ENCODE measurements at regions not wholly inside any gene's neighbourhood (a gene's known extent, or its start where the extent isn't known, plus 50 kb on each side); places are given as distances from the start of the nearest gene placed in this dataset.
A peak's percentile ranks its signal among the peaks of the same experiment; 100 is the strongest.

- DNase-seq = no peak
- WGBS, 2 donors = 24 to 44% methylated on average over 3 to 6 of the region's 6 CpGs
- H3K4me1 ChIP-seq = peaks cover 24% of the 10 kb centered on the region
Measured at GRCh38 chrX:134732676-134733075, 64.3 kb downstream of the PABIR2 start.

GRCh38 chrX:134732152-134732551, 64.9 kb downstream of the PABIR2 start:
- TF ChIP-seq POLR2A (IDR thresholded peaks at IDR 0.05) (no peak), CTCF (IDR thresholded peaks at IDR 0.05) (no peak)
- Histone ChIP-seq H3K27me3 (no peaks in the 10 kb centered on the region), H3K9me3 (no peaks in the 10 kb centered on the region), H3K36me3 (ENCODE audit: low read depth, missing control alignments) (no peaks in the 10 kb centered on the region), H3K27ac (no peak overlapping the region), H3K4me1 (peaks cover 24% of the 10 kb centered on the region), H3K4me3 (no peak overlapping the region)
- intact Hi-C loops (cut with DNase I; ENCODE audit: low total_unique reads) = no loop called here
- peak; percentile 50 for DNase-seq
- WGBS, 2 donors = 41 to 47% methylated on average over 2 to 3 of the region's 3 CpGs

More at GRCh38 chrX:134732676-134733075, 64.3 kb downstream of the PABIR2 start:
- TF ChIP-seq CTCF (IDR thresholded peaks at IDR 0.05) (no peak), POLR2A (IDR thresholded peaks at IDR 0.05) (no peak)
- intact Hi-C loops (cut with DNase I; ENCODE audit: low total_unique reads) = no loop called here
- Histone ChIP-seq H3K36me3 (ENCODE audit: low read depth, missing control alignments) (no peaks in the 10 kb centered on the region), H3K27me3 (no peaks in the 10 kb centered on the region), H3K9me3 (no peaks in the 10 kb centered on the region), H3K27ac (peak overlapping the region in 1 of 2 donors; percentile 55), H3K4me3 (no peak overlapping the region)

DNA sequence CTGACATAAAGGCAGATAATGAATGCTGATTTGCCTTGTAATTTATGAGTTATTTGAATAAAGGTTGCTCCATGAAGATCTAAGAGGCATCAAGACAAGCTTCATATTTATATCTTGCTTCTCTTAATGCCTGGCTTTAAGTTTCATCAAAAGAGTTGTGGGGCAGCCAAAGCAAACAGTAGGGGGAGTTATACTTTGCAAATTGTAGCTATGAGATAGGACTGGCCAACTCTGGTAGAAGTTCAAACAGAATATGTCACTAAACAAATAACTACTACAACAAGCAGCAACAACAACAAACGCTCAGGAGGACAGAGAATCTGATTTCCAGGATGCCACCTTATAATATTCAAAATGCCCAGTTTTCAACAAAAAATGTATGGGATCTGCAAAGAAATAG, 69.1 kb upstream of the PLAC1 start:
- 50 to 86% methylated on average over 1 of the region's 1 CpG for WGBS, 2 donors
- Histone ChIP-seq H3K36me3 (ENCODE audit: low read depth, missing control alignments) (no peaks in the 10 kb centered on the region), H3K27ac (no peak overlapping the region), H3K4me1 (no peaks in the 10 kb centered on the region), H3K4me3 (no peak overlapping the region), H3K27me3 (no peaks in the 10 kb centered on the region), H3K9me3 (no peaks in the 10 kb centered on the region)
- DNase-seq = no peak
- no peak for TF ChIP-seq POLR2A (IDR thresholded peaks at IDR 0.05)
- intact Hi-C loops (cut with DNase I; ENCODE audit: low total_unique reads) = no loop called here

GRCh38 chrX:134725103-134725690, 66.9 kb upstream of the PLAC1 start:
- Histone ChIP-seq H3K27ac (no peak overlapping the region), H3K27me3 (no peaks in the 10 kb centered on the region), H3K9me3 (no peaks in the 10 kb centered on the region), H3K4me1 (no peaks in the 10 kb centered on the region), H3K4me3 (no peak overlapping the region), H3K36me3 (ENCODE audit: low read depth, missing control alignments) (no peaks in the 10 kb centered on the region)
- TF ChIP-seq CTCF (IDR thresholded peaks at IDR 0.05) (no peak), POLR2A (IDR thresholded peaks at IDR 0.05) (no peak)
- 91 to 95% methylated on average over 3 to 4 of the region's 4 CpGs for WGBS, 2 donors
- no peak for DNase-seq
- intact Hi-C loops (cut with DNase I; ENCODE audit: low total_unique reads) = no loop called here

DNA sequence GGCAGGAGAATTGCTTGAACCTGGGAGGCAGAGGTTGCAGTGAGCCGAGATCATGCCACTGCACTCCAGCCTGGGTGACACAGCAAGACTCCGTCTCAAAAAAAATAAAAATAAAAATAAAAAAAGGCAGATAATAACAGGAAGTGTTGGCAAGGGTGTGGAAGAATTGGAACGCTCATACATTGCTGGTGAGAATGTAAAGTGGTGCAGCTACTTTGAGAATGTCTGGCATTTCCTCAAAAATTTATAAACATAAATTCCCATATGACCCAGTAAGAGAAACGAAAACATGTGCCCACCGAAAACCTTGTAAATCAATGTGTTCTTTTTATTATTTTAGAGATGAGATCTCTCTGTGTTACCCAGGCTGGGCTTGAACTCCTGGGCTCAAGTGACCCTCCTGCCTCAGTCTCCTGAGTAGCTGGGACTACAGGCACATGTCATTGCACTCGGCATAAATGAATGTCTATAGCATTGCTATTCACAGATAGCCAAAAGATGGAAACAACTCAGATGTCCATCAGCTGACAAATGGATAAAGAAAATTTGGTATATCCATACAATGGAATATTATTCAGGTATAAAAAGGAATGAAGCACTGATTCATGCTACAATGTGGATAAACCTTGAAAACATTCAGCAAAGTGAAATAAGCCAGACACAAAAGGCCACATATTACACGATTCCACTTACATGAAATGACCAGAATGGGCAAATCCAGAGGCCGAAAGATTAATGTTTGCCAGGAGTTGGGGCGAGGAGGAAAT, 63.7 kb upstream of the PLAC1 start:
- H3K27ac ChIP-seq = no peak overlapping the region
- H3K4me3 ChIP-seq = no peak overlapping the region
- no peaks in the 10 kb centered on the region for H3K9me3 ChIP-seq
- no peaks in the 10 kb centered on the region for H3K4me1 ChIP-seq
- no peaks in the 10 kb centered on the region for H3K27me3 ChIP-seq
- intact Hi-C loops (cut with DNase I; ENCODE audit: low total_unique reads) = no loop called here
- no peak for TF ChIP-seq CTCF (IDR thresholded peaks at IDR 0.05)
- no peak for TF ChIP-seq POLR2A (IDR thresholded peaks at IDR 0.05)
- H3K36me3 ChIP-seq (ENCODE audit: low read depth, missing control alignments) = no peaks in the 10 kb centered on the region
- WGBS, 2 donors = 84 to 95% methylated on average over 9 of the region's 9 CpGs
- no peak for DNase-seq
